Smooth muscle cell (in vitro differentiated cells): ENCODE measurements at regions not wholly inside any gene's neighbourhood (a gene's known extent, or its start where the extent isn't known, plus 50 kb on each side); places are given as distances from the start of the nearest gene placed in this dataset.
A peak's percentile ranks its signal among the peaks of the same experiment; 100 is the strongest.

Experiments
- DNase-seq: peaks from one replicate; lab custom pipeline; 2025; ENCODE audit not compliant: unreplicated experiment; lab: John Stamatoyannopoulos, UW
- H2AFZ ChIP-seq: fragments of 200-600 bp; sonication (generic); 2 replicates; pipeline ENCODE4 v1.6.0; 2016; ENCODE audit warnings: antibody characterized with exemption, low read depth, mild to moderate bottlenecking
- H3F3A ChIP-seq: fragments of 200-600 bp; sonication (generic); 2 replicates; pipeline ENCODE4 v1.6.0; 2017; ENCODE audit warnings: antibody characterized with exemption, low read depth
- H3K27ac ChIP-seq: fragments of 200-600 bp; sonication (generic); 2 replicates; pipeline ENCODE4 v1.5.1; 2016; ENCODE audit warnings: low read depth, mild to moderate bottlenecking
- H3K27me3 ChIP-seq: fragments of 200-600 bp; sonication (generic); 2 replicates; pipeline ENCODE4 v1.6.1; 2016; ENCODE audit warnings: low read depth, mild to moderate bottlenecking
- H3K36me3 ChIP-seq: fragments of 200-600 bp; sonication (generic); 2 replicates; pipeline ENCODE4 v1.5.1; 2016; ENCODE audit warnings: low read depth
- H3K4me1 ChIP-seq: fragments of 200-600 bp; sonication (generic); 2 replicates; pipeline ENCODE4 v1.5.1; 2016; ENCODE audit warnings: low read depth
- H3K4me2 ChIP-seq: fragments of 200-600 bp; sonication (generic); 2 replicates; pipeline ENCODE4 v1.6.0; 2016; ENCODE audit warnings: mild to moderate bottlenecking
- H3K4me3 ChIP-seq: fragments of 200-600 bp; sonication (generic); 2 replicates; pipeline ENCODE4 v1.5.1; 2016; ENCODE audit warnings: mild to moderate bottlenecking
- H3K79me2 ChIP-seq: fragments of 200-600 bp; sonication (generic); 2 replicates; pipeline ENCODE4 v1.6.0; 2016; ENCODE audit warnings: low read depth, mild to moderate bottlenecking
- H3K9ac ChIP-seq: fragments of 200-600 bp; sonication (generic); 2 replicates; pipeline ENCODE4 v1.6.0; 2016; ENCODE audit warnings: low read depth
- H3K9me3 ChIP-seq: fragments of 200-600 bp; sonication (generic); replicated peaks from 2 replicates; pipeline ENCODE4 v1.5.1; 2016; ENCODE audit warnings: low read depth
- H4K20me1 ChIP-seq: fragments of 200-600 bp; sonication (generic); 2 replicates; pipeline ENCODE4 v1.6.0; 2016; ENCODE audit warnings: low read depth
- CTCF ChIP-seq: fragments of 200-600 bp; sonication (generic); IDR thresholded peaks from 2 replicates; pipeline ENCODE4 v1.5.1; 2017; ENCODE audit warnings: borderline replicate concordance, mild to moderate bottlenecking, antibody characterized with exemption; ENCODE audit not compliant: insufficient read depth, poor library complexity, severe bottlenecking
- WGBS: methylation state at CpG from one replicate; pipeline ENCODE4 v1.1.7; 2016; ENCODE audit warnings: low lambda C conversion rate; 5-methylcytosine and 5-hydroxymethylcytosine counted together

- Histone ChIP-seq H3K79me2 (no peaks in the 10 kb centered on the region), H2AFZ (no peak overlapping the region), H3K4me3 (no peak overlapping the region), H3K4me2 (no peak overlapping the region), H3K4me1 (peaks cover 38% of the 10 kb centered on the region), H3K27me3 (no peaks in the 10 kb centered on the region), H3K27ac (peak overlapping the region; percentile 25), H4K20me1 (no peaks in the 10 kb centered on the region), H3K9me3 (no peaks in the 10 kb centered on the region), H3F3A (peaks cover 25% of the 10 kb centered on the region), H3K36me3 (no peaks in the 10 kb centered on the region), H3K9ac (no peak overlapping the region)
- no peak for TF ChIP-seq CTCF
- DNase-seq, result no peak
Observed at GRCh38 chr13:34152996-34153395, 335.0 kb downstream of the RFC3 start.

- Histone ChIP-seq H3K36me3 (no peaks in the 10 kb centered on the region), H3K9ac (no peak overlapping the region), H3K27ac (peak overlapping the region; percentile 98), H3K4me3 (no peak overlapping the region), H3K79me2 (no peaks in the 10 kb centered on the region), H3K4me1 (peaks cover 38% of the 10 kb centered on the region), H3K9me3 (no peaks in the 10 kb centered on the region), H4K20me1 (no peaks in the 10 kb centered on the region), H2AFZ (no peak overlapping the region), H3K27me3 (no peaks in the 10 kb centered on the region), H3F3A (peaks cover 25% of the 10 kb centered on the region), H3K4me2 (peak overlapping the region; percentile 52)
- no peak for DNase-seq
- no peak for TF ChIP-seq CTCF
- 42% methylated on average over 12 of the region's 12 CpGs for WGBS
Observed at GRCh38 chr13:34153428-34154180, 335.7 kb downstream of the RFC3 start.

GRCh38 chr13:34155931-34156607 is 338.1 kb downstream of the RFC3 start:
- no peaks in the 10 kb centered on the region for H3K36me3 ChIP-seq
- H3F3A ChIP-seq, result peaks cover 29% of the 10 kb centered on the region
- H3K9me3 ChIP-seq, result no peaks in the 10 kb centered on the region
- peak overlapping the region; percentile 80 for H3K4me2 ChIP-seq
- no peaks in the 10 kb centered on the region for H3K79me2 ChIP-seq
- WGBS, result 5% methylated on average over 10 of the region's 10 CpGs
- peak overlapping the region; percentile 98 for H3K27ac ChIP-seq
- no peaks in the 10 kb centered on the region for H3K27me3 ChIP-seq
- H3K9ac ChIP-seq, result peak overlapping the region; percentile 90
- no peak overlapping the region for H2AFZ ChIP-seq
- peak overlapping the region; percentile 21 for H3K4me3 ChIP-seq
- no peaks in the 10 kb centered on the region for H4K20me1 ChIP-seq
- peaks cover 41% of the 10 kb centered on the region for H3K4me1 ChIP-seq
- TF ChIP-seq CTCF, result no peak
- peak; percentile 1 for DNase-seq
